Neural cell (in vitro differentiated cells): ENCODE measurements at regions not wholly inside any gene's neighbourhood (a gene's known extent, or its start where the extent isn't known, plus 50 kb on each side); places are given as distances from the start of the nearest gene placed in this dataset.
"Not testable (repeated sequence)": the region's sequence is repeated elsewhere in the genome, so short reads cannot be mapped to it uniquely, and the experiment has no call there.

Experiments
- H2AFZ ChIP-seq: fragments of 200-600, 300-800 bp; sonication (generic), shearing (Covaris generic); 2 replicates; pipeline ENCODE4 v1.6.0; 2014; ENCODE audit warnings: low read depth, mild to moderate bottlenecking, antibody characterized with exemption, low read length, moderate library complexity
- H3F3A ChIP-seq: fragments of 200-600 bp; shearing (Covaris generic); 2 replicates; pipeline ENCODE4 v1.6.1; 2016; ENCODE audit warnings: mild to moderate bottlenecking, moderate library complexity, mixed read lengths, antibody characterized with exemption, low read length; ENCODE audit not compliant: insufficient read depth, poor library complexity, severe bottlenecking
- H3K27ac ChIP-seq: fragments of 200-600, 300-800 bp; sonication (generic), shearing (Covaris generic); 2 replicates; pipeline ENCODE4 v1.5.1; 2014; ENCODE audit warnings: mild to moderate bottlenecking, low read length, moderate library complexity
- H3K27me3 ChIP-seq: fragments of 300-800, 200-600 bp; sonication (generic), shearing (Covaris generic); 2 replicates; pipeline ENCODE4 v1.6.0; 2014; ENCODE audit warnings: mild to moderate bottlenecking, low read depth, low read length, moderate library complexity; ENCODE audit not compliant: insufficient read depth
- H3K36me3 ChIP-seq: fragments of 300-800, 200-600 bp; sonication (generic), shearing (Covaris generic); 2 replicates; pipeline ENCODE4 v1.5.1; 2014; ENCODE audit warnings: mild to moderate bottlenecking, antibody characterized with exemption, low read length, moderate library complexity; ENCODE audit not compliant: insufficient read depth
- H3K4me2 ChIP-seq: fragments of 300-800, 200-600 bp; sonication (generic), shearing (Covaris generic); 2 replicates; pipeline ENCODE4 v1.6.0; 2014; ENCODE audit warnings: mild to moderate bottlenecking, low read length
- H3K4me3 ChIP-seq: fragments of 300-800, 200-600 bp; sonication (generic), shearing (Covaris generic); 2 replicates; pipeline ENCODE4 v1.5.1; 2014; ENCODE audit warnings: mild to moderate bottlenecking, low read length, moderate library complexity
- H3K79me2 ChIP-seq: fragments of 200-600 bp; shearing (Covaris generic); replicated peaks from 2 replicates; pipeline ENCODE4 v1.6.0; 2014; ENCODE audit warnings: mild to moderate bottlenecking, low read length, moderate library complexity; ENCODE audit not compliant: insufficient read depth
- H3K9ac ChIP-seq: fragments of 300-800, 200-600 bp; sonication (generic), shearing (Covaris generic); 2 replicates; pipeline ENCODE4 v1.6.1; 2016; ENCODE audit warnings: mild to moderate bottlenecking, low read length, mixed read lengths
- H3K9me2 ChIP-seq: fragments of 200-600 bp; shearing (Covaris generic); 2 replicates; pipeline ENCODE4 v1.6.1; 2016; ENCODE audit warnings: mild to moderate bottlenecking, low read length, mixed read lengths; ENCODE audit not compliant: insufficient read depth
- H3K9me3 ChIP-seq: fragments of 200-600, 300-800 bp; sonication (generic), shearing (Covaris generic); 2 replicates; pipeline ENCODE4 v1.6.1; 2016; ENCODE audit warnings: mild to moderate bottlenecking, mixed run types, low read length, moderate library complexity, mixed read lengths
- H4K20me1 ChIP-seq: fragments of 200-600 bp; shearing (Covaris generic); 2 replicates; pipeline ENCODE4 v1.6.1; 2016; ENCODE audit warnings: mild to moderate bottlenecking, mixed run types; ENCODE audit not compliant: insufficient read depth
- EP300 ChIP-seq: fragments of 450-650 bp; conservative IDR thresholded peaks from 2 replicates; pipeline ENCODE4 v1.6.1; 2014; ENCODE audit warnings: antibody characterized with exemption, mild to moderate bottlenecking, moderate library complexity; ENCODE audit not compliant: poor library complexity, severe bottlenecking
- EZH2 ChIP-seq: fragments of 200-600, 300-800 bp; shearing (Covaris generic), sonication (generic); IDR thresholded peaks from 2 replicates; pipeline ENCODE4 v1.6.1; 2014; ENCODE audit warnings: antibody characterized with exemption, low read length, borderline replicate concordance, mild to moderate bottlenecking; ENCODE audit not compliant: insufficient read depth, poor library complexity, severe bottlenecking
- MXI1 ChIP-seq: fragments of 450-650 bp; conservative IDR thresholded peaks from 2 replicates; pipeline ENCODE4 v1.6.1; 2014; ENCODE audit warnings: antibody characterized with exemption, mild to moderate bottlenecking; ENCODE audit not compliant: poor library complexity, severe bottlenecking
- POLR2AphosphoS5 ChIP-seq: IDR thresholded peaks from 2 replicates; pipeline ENCODE4 v1.6.1; 2012
- RAD21 ChIP-seq: fragments of 450-650 bp; conservative IDR thresholded peaks from 2 replicates; pipeline ENCODE4 v1.6.1; 2014; ENCODE audit warnings: antibody characterized with exemption, mild to moderate bottlenecking, moderate library complexity
- SMC3 ChIP-seq: fragments of 450-650 bp; conservative IDR thresholded peaks from 2 replicates; pipeline ENCODE4 v1.6.1; 2014; ENCODE audit warnings: antibody characterized with exemption, mild to moderate bottlenecking, moderate library complexity; ENCODE audit not compliant: poor library complexity
- TAF1 ChIP-seq: IDR thresholded peaks from 2 replicates; pipeline ENCODE4 v1.6.1; 2012; ENCODE audit warnings: low read depth
- TF ChIP-seq, protein P1 (sequence below): fragments of 450-650 bp; IDR thresholded peaks from 2 replicates; pipeline ENCODE4 v1.5.1; 2014; ENCODE audit warnings: antibody characterized with exemption, mild to moderate bottlenecking, moderate library complexity; ENCODE audit not compliant: poor library complexity, severe bottlenecking
- TF ChIP-seq, protein P2 (sequence below): IDR thresholded peaks from 2 replicates; pipeline ENCODE4 v1.6.1; 2012; ENCODE audit warnings: borderline replicate concordance

DNA sequence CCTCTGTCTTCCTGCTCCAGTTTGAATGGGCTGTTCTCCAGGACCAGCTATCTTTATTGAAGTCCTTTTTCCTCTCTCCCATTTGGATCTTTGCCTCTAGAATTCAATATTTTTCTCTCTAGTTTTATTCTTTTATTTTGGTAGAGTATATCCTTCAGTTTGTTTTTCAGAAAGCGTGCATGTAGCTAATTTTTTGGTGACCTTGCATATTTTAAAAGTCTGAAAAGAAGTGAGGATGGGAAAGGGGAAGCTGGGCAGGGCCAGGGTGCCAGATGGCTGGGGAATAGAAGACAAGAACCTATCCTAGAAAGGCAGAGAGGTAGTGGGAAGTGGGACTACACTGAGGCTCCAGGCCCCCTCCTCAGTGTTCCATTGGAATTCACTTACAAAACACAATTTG lies 95.0 kb upstream of the ZBED5 start:
- H3K4me3 ChIP-seq, result no peak overlapping the region
- no peaks in the 10 kb centered on the region for H3K9me3 ChIP-seq
- no peak overlapping the region for H3K9ac ChIP-seq
- TF ChIP-seq, protein P1, sequence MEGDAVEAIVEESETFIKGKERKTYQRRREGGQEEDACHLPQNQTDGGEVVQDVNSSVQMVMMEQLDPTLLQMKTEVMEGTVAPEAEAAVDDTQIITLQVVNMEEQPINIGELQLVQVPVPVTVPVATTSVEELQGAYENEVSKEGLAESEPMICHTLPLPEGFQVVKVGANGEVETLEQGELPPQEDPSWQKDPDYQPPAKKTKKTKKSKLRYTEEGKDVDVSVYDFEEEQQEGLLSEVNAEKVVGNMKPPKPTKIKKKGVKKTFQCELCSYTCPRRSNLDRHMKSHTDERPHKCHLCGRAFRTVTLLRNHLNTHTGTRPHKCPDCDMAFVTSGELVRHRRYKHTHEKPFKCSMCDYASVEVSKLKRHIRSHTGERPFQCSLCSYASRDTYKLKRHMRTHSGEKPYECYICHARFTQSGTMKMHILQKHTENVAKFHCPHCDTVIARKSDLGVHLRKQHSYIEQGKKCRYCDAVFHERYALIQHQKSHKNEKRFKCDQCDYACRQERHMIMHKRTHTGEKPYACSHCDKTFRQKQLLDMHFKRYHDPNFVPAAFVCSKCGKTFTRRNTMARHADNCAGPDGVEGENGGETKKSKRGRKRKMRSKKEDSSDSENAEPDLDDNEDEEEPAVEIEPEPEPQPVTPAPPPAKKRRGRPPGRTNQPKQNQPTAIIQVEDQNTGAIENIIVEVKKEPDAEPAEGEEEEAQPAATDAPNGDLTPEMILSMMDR, result no peak
- TF ChIP-seq POLR2AphosphoS5, result no peak
- no peak for TF ChIP-seq EZH2
- no peak for TF ChIP-seq RAD21
- TF ChIP-seq MXI1, result no peak
- TF ChIP-seq, protein P2, sequence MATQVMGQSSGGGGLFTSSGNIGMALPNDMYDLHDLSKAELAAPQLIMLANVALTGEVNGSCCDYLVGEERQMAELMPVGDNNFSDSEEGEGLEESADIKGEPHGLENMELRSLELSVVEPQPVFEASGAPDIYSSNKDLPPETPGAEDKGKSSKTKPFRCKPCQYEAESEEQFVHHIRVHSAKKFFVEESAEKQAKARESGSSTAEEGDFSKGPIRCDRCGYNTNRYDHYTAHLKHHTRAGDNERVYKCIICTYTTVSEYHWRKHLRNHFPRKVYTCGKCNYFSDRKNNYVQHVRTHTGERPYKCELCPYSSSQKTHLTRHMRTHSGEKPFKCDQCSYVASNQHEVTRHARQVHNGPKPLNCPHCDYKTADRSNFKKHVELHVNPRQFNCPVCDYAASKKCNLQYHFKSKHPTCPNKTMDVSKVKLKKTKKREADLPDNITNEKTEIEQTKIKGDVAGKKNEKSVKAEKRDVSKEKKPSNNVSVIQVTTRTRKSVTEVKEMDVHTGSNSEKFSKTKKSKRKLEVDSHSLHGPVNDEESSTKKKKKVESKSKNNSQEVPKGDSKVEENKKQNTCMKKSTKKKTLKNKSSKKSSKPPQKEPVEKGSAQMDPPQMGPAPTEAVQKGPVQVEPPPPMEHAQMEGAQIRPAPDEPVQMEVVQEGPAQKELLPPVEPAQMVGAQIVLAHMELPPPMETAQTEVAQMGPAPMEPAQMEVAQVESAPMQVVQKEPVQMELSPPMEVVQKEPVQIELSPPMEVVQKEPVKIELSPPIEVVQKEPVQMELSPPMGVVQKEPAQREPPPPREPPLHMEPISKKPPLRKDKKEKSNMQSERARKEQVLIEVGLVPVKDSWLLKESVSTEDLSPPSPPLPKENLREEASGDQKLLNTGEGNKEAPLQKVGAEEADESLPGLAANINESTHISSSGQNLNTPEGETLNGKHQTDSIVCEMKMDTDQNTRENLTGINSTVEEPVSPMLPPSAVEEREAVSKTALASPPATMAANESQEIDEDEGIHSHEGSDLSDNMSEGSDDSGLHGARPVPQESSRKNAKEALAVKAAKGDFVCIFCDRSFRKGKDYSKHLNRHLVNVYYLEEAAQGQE, result no peak
- TF ChIP-seq SMC3, result no peak
- no peak for TF ChIP-seq EP300
- no peak for TF ChIP-seq TAF1
- no peak overlapping the region for H2AFZ ChIP-seq
- no peaks in the 10 kb centered on the region for H4K20me1 ChIP-seq
- H3K79me2 ChIP-seq, result no peaks in the 10 kb centered on the region
- H3K27me3 ChIP-seq, result no peaks in the 10 kb centered on the region
- no peaks in the 10 kb centered on the region for H3F3A ChIP-seq
- H3K9me2 ChIP-seq, result no peaks in the 10 kb centered on the region
- H3K36me3 ChIP-seq, result no peaks in the 10 kb centered on the region
- no peak overlapping the region for H3K27ac ChIP-seq
- no peak overlapping the region for H3K4me2 ChIP-seq

DNA sequence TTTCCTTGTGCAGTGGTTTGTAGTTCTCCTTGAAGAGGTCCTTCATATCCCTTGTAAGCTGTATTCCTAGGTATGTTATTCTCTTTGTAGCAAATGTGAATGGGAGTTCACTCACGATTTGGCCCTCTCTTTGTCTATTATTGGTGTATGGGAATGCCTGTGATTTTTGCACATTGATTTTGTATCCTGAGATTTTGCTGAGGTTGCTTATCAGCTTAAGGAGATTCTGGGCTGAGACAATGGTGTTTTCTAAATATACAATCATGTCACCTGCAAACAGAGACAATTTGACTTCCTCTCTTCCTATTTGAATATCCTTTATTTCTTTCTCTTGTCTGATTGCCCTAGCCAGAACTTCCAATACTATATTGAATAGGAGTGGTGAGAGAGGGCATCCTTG lies 90.1 kb upstream of the ZBED5 start:
- H3K4me2 ChIP-seq, H2AFZ ChIP-seq, H3K79me2 ChIP-seq, H3F3A ChIP-seq, H3K4me3 ChIP-seq, H3K36me3 ChIP-seq, H4K20me1 ChIP-seq, H3K27ac ChIP-seq, H3K9ac ChIP-seq, H3K9me3 ChIP-seq, H3K9me2 ChIP-seq, H3K27me3 ChIP-seq: not testable (repeated sequence)

DNA sequence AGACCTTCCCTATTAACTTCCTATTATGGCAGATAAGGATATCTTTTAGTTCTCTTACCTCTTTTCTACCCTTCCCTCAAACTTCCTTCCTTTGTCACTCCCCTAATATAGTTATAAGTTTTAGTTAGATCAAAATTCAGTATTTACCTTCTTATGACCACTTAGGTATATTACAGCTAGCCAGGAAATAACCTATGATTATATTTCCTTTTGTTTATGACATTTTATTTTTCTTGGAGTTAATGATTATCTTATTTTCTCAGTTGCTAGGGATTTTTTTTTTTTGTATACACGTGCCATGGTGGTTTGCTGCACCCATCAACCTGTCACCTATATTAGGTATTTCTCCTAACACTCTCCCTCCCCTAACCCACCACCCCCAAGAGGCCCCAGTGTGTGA lies 88.2 kb upstream of the ZBED5 start:
- H3K4me2 ChIP-seq, result no peak overlapping the region
- no peaks in the 10 kb centered on the region for H4K20me1 ChIP-seq
- no peaks in the 10 kb centered on the region for H3K9me2 ChIP-seq
- H3F3A ChIP-seq, result no peaks in the 10 kb centered on the region
- H3K27me3 ChIP-seq, result no peaks in the 10 kb centered on the region
- no peak overlapping the region for H2AFZ ChIP-seq
- TF ChIP-seq, protein P2, result no peak
- no peak for TF ChIP-seq RAD21
- TF ChIP-seq TAF1, result no peak
- H3K79me2 ChIP-seq, result no peaks in the 10 kb centered on the region
- no peaks in the 10 kb centered on the region for H3K9me3 ChIP-seq
- no peak overlapping the region for H3K9ac ChIP-seq
- H3K36me3 ChIP-seq, result no peaks in the 10 kb centered on the region
- no peak overlapping the region for H3K27ac ChIP-seq
- no peak overlapping the region for H3K4me3 ChIP-seq
